HEK293T (cell line): ENCODE measurements at regions not wholly inside any gene's neighbourhood (a gene's known extent, or its start where the extent isn't known, plus 50 kb on each side); places are given as distances from the start of the nearest gene placed in this dataset.

Experiments used
- BHLHE40 ChIP-seq: fragments of 450-650 bp; IDR thresholded peaks from 2 replicates; pipeline ENCODE4 v1.6.1; 2016; ENCODE audit warnings: mild to moderate bottlenecking, moderate library complexity, borderline replicate concordance
- FOXA1 ChIP-seq: fragments of 450-650 bp; IDR thresholded peaks from 2 replicates; pipeline ENCODE4 v1.6.1; 2016; ENCODE audit warnings: mild to moderate bottlenecking
- FOXK2 ChIP-seq: fragments of 450-650 bp; IDR thresholded peaks from 2 replicates; pipeline ENCODE4 v1.6.1; 2016; ENCODE audit warnings: mild to moderate bottlenecking
- FOXM1 ChIP-seq: fragments of 450-650 bp; IDR thresholded peaks from 2 replicates; pipeline ENCODE4 v1.6.1; 2017; ENCODE audit warnings: mild to moderate bottlenecking, borderline replicate concordance
- PKNOX1 ChIP-seq: fragments of 450-650 bp; IDR thresholded peaks from 2 replicates; pipeline ENCODE4 v1.6.1; 2016
- SP1 ChIP-seq: fragments of 450-650 bp; IDR thresholded peaks from 2 replicates; pipeline ENCODE4 v1.6.1; 2017
- SUZ12 ChIP-seq: fragments of 450-650 bp; IDR thresholded peaks from 2 replicates; pipeline ENCODE4 v1.6.1; 2016; ENCODE audit warnings: mild to moderate bottlenecking
- TARDBP ChIP-seq: fragments of 450-650 bp; IDR thresholded peaks from 2 replicates; pipeline ENCODE4 v1.6.1; 2016
- ZNF384 ChIP-seq: fragments of 450-650 bp; IDR thresholded peaks from 2 replicates; pipeline ENCODE4 v1.6.1; 2016

GRCh38 chr2:156896294-156896693 is 361.2 kb upstream of the GALNT5 start:
- TF ChIP-seq PKNOX1 (no peak), BHLHE40 (no peak), SUZ12 (no peak), TARDBP (no peak), FOXM1 (no peak), SP1 (no peak), FOXK2 (no peak), ZNF384 (no peak), FOXA1 (no peak)
